DOHH2 (cell line): ENCODE measurements at regions not wholly inside any gene's neighbourhood (a gene's known extent, or its start where the extent isn't known, plus 50 kb on each side); places are given as distances from the start of the nearest gene placed in this dataset.

Experiments used
- H3F3A ChIP-seq: fragments of 200-600 bp; sonication (generic), shearing (Covaris generic); 2 replicates; pipeline ENCODE4 v1.6.0; 2016; ENCODE audit warnings: antibody characterized with exemption, mild to moderate bottlenecking; ENCODE audit not compliant: control insufficient read depth, insufficient read depth
- H3K27ac ChIP-seq: fragments of 200-600 bp; sonication (generic); 2 replicates; pipeline ENCODE4 v1.5.1; 2014; ENCODE audit warnings: low read depth, mild to moderate bottlenecking, low read length, moderate library complexity
- H3K27me3 ChIP-seq: fragments of 200-600 bp; sonication (generic); 2 replicates; pipeline ENCODE4 v1.6.1; 2014; ENCODE audit warnings: mild to moderate bottlenecking, low read length, mixed read lengths; ENCODE audit not compliant: control insufficient read depth
- H3K36me3 ChIP-seq: fragments of 200-600 bp; sonication (generic); 2 replicates; pipeline ENCODE4 v1.6.1; 2014; ENCODE audit warnings: mild to moderate bottlenecking, low read length, moderate library complexity, mixed read lengths; ENCODE audit not compliant: control insufficient read depth
- H3K4me1 ChIP-seq: fragments of 200-600 bp; sonication (generic); 2 replicates; pipeline ENCODE4 v1.6.1; 2014; ENCODE audit warnings: mild to moderate bottlenecking, low read length, mixed read lengths; ENCODE audit not compliant: control insufficient read depth
- H3K4me2 ChIP-seq: fragments of 200-600 bp; sonication (generic); 2 replicates; pipeline ENCODE4 v1.6.0; 2014; ENCODE audit warnings: mild to moderate bottlenecking, low read length, moderate library complexity
- H3K4me3 ChIP-seq: fragments of 200-600 bp; sonication (generic); 2 replicates; pipeline ENCODE4 v1.5.1; 2014; ENCODE audit warnings: mild to moderate bottlenecking, low read length, mixed read lengths
- H3K79me2 ChIP-seq: fragments of 200-600 bp; sonication (generic); 2 replicates; pipeline ENCODE4 v1.6.1; 2014; ENCODE audit warnings: mild to moderate bottlenecking, low read length, mixed read lengths; ENCODE audit not compliant: control insufficient read depth
- H3K9me2 ChIP-seq: fragments of 200-600 bp; sonication (generic); replicated peaks from 2 replicates; pipeline ENCODE4 v1.6.1; 2014; ENCODE audit warnings: mild to moderate bottlenecking, low read length, mixed read lengths; ENCODE audit not compliant: control insufficient read depth
- H3K9me3 ChIP-seq: fragments of 200-600 bp; sonication (generic); 2 replicates; pipeline ENCODE4 v1.6.1; 2014; ENCODE audit warnings: antibody characterized with exemption, low read length, mixed read lengths; ENCODE audit not compliant: control insufficient read depth, insufficient read depth
- H4K20me1 ChIP-seq: fragments of 200-600 bp; sonication (generic); 2 replicates; pipeline ENCODE4 v1.6.0; 2014; ENCODE audit warnings: low read depth, mild to moderate bottlenecking, antibody characterized with exemption, low read length, moderate library complexity; ENCODE audit not compliant: control insufficient read depth, insufficient read depth
- CTCF ChIP-seq: fragments of 200-600 bp; sonication (generic); IDR thresholded peaks from one replicate; pipeline ENCODE4 v1.5.1; 2014; ENCODE audit warnings: antibody characterized with exemption, mild to moderate bottlenecking, low read depth, low read length; ENCODE audit not compliant: poor library complexity, severe bottlenecking
- EZH2phosphoT487 ChIP-seq: fragments of 200-600 bp; sonication (generic); IDR thresholded peaks from 2 replicates; pipeline ENCODE4 v1.6.1; 2017; ENCODE audit warnings: borderline replicate concordance, mild to moderate bottlenecking, antibody characterized with exemption, low read length, moderate library complexity, mixed read lengths

DNA sequence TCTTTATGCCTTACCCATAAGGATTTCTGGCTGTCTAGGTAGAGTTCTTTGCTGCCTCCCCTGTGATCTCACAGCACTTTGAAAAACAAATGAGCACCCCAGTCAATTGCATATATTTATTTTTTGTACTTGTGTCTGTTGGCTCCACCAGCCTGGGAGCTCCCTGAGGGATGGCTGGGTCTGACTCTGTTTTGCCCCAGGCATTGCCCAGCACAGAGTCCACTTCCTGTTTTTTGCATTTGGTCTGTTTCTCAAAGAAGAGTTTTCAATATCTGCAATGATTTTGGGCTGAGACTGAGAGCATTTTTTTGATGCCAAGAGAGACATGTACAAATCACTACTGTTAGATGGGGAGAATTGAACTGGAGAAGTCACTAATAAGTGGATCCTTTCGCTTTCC is 125.0 kb downstream of the FOXD2 start:
- Histone ChIP-seq H3F3A (no peaks in the 10 kb centered on the region), H3K9me2 (no peaks in the 10 kb centered on the region), H4K20me1 (no peaks in the 10 kb centered on the region), H3K79me2 (no peaks in the 10 kb centered on the region), H3K27me3 (peaks cover 6% of the 10 kb centered on the region; the same call in 1 of the 2 replicates), H3K36me3 (no peaks in the 10 kb centered on the region), H3K9me3 (no peaks in the 10 kb centered on the region), H3K4me2 (no peak overlapping the region), H3K27ac (no peak overlapping the region), H3K4me3 (no peak overlapping the region), H3K4me1 (no peaks in the 10 kb centered on the region)
- TF ChIP-seq CTCF: no peak
- TF ChIP-seq EZH2phosphoT487: no peak

DNA sequence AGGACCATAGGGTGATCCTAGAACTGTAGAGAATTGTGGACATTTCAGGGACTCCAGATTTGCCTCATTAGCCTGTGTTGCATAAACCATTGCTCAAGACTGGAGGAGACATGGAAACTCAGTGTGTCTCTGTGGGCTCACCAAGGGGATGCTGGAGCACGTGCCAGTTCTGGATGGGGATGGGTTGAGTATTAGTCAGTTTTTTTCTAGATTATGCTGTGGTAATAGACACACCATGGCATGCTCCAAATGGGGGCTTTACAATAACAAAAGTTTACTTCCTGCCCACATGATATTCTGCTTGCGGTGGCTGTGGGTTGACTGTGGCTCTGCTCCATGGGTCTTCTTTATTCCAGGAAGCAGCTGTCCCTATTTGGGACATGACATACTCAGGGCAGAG is 125.4 kb downstream of the FOXD2 start:
- H3K27ac ChIP-seq: no peak overlapping the region
- H3K9me3 ChIP-seq: no peaks in the 10 kb centered on the region
- H3K4me2 ChIP-seq: no peak overlapping the region
- no peaks in the 10 kb centered on the region for H3F3A ChIP-seq
- H3K4me3 ChIP-seq: no peak overlapping the region
- H3K27me3 ChIP-seq: peaks cover 6% of the 10 kb centered on the region; the same call in 1 of the 2 replicates
- no peaks in the 10 kb centered on the region for H3K79me2 ChIP-seq
- H3K36me3 ChIP-seq: no peaks in the 10 kb centered on the region
- H3K4me1 ChIP-seq: no peaks in the 10 kb centered on the region
- TF ChIP-seq CTCF (no peak), EZH2phosphoT487 (no peak)
- H4K20me1 ChIP-seq: no peaks in the 10 kb centered on the region
- no peaks in the 10 kb centered on the region for H3K9me2 ChIP-seq

DNA sequence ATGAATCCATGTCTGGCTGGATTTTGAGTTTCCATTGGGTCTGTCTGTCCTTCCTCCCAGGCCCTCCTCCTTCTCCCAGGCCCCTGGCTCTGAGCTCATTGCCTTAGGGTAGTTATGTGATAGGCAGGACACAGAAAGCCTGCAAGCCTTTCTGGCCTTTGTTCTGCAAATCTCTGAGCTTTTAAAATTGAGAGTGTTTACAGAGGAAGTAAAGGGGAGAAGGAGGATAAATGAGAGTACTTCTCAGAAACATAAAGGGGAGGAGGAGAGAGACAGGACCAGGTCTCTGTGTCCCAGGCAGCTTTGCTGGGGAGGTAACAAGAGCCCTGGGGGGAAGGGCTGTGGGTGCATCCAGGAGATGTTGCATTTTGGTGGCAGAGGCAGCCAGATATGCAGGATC is 126.7 kb downstream of the FOXD2 start:
- Histone ChIP-seq H3K27ac (no peak overlapping the region), H3K4me1 (no peaks in the 10 kb centered on the region), H3K4me3 (no peak overlapping the region), H3K79me2 (no peaks in the 10 kb centered on the region), H3K9me3 (no peaks in the 10 kb centered on the region), H3F3A (no peaks in the 10 kb centered on the region), H3K27me3 (peaks cover 6% of the 10 kb centered on the region; the same call in 1 of the 2 replicates), H3K9me2 (no peaks in the 10 kb centered on the region), H3K4me2 (no peak overlapping the region), H4K20me1 (no peaks in the 10 kb centered on the region), H3K36me3 (no peaks in the 10 kb centered on the region)
- TF ChIP-seq CTCF: no peak
- no peak for TF ChIP-seq EZH2phosphoT487

GRCh38 chr1:47565092-47565491 is 127.2 kb downstream of the FOXD2 start:
- no peaks in the 10 kb centered on the region for H3K9me3 ChIP-seq
- no peaks in the 10 kb centered on the region for H3F3A ChIP-seq
- no peaks in the 10 kb centered on the region for H3K4me1 ChIP-seq
- peaks cover 6% of the 10 kb centered on the region; the same call in 1 of the 2 replicates for H3K27me3 ChIP-seq
- no peaks in the 10 kb centered on the region for H3K36me3 ChIP-seq
- no peak overlapping the region for H3K27ac ChIP-seq
- H3K79me2 ChIP-seq: no peaks in the 10 kb centered on the region
- no peaks in the 10 kb centered on the region for H4K20me1 ChIP-seq
- H3K4me2 ChIP-seq: no peak overlapping the region
- no peak for TF ChIP-seq CTCF
- TF ChIP-seq EZH2phosphoT487: no peak
- no peak overlapping the region for H3K4me3 ChIP-seq
- no peaks in the 10 kb centered on the region for H3K9me2 ChIP-seq
